PFSK-1 (cell line): ENCODE measurements at regions not wholly inside any gene's neighbourhood (a gene's known extent, or its start where the extent isn't known, plus 50 kb on each side); places are given as distances from the start of the nearest gene placed in this dataset.

ENCODE experiments used
- POLR2AphosphoS5 ChIP-seq: IDR thresholded peaks from 2 replicates; pipeline ENCODE4 v1.6.1; 2012; ENCODE audit warnings: low read depth, mild to moderate bottlenecking, control low read depth, low read length, moderate library complexity
- REST ChIP-seq, 2 experiments: IDR thresholded peaks; 2 replicates each; pipeline versions ENCODE4 v1.6.1 to v1.8.0; 2011 to 2012; ENCODE audit warnings: low read depth in 2 of 2, low read length in 2 of 2, control low read depth in 1 of 2, inconsistent platforms in 1 of 2, mild to moderate bottlenecking in 1 of 2, moderate library complexity in 1 of 2; ENCODE audit not compliant: insufficient read depth in 1 of 2
- TAF1 ChIP-seq: IDR thresholded peaks from 2 replicates; pipeline ENCODE4 v1.6.1; 2012; ENCODE audit warnings: low read length, control low read depth, borderline replicate concordance; ENCODE audit not compliant: insufficient read depth

DNA sequence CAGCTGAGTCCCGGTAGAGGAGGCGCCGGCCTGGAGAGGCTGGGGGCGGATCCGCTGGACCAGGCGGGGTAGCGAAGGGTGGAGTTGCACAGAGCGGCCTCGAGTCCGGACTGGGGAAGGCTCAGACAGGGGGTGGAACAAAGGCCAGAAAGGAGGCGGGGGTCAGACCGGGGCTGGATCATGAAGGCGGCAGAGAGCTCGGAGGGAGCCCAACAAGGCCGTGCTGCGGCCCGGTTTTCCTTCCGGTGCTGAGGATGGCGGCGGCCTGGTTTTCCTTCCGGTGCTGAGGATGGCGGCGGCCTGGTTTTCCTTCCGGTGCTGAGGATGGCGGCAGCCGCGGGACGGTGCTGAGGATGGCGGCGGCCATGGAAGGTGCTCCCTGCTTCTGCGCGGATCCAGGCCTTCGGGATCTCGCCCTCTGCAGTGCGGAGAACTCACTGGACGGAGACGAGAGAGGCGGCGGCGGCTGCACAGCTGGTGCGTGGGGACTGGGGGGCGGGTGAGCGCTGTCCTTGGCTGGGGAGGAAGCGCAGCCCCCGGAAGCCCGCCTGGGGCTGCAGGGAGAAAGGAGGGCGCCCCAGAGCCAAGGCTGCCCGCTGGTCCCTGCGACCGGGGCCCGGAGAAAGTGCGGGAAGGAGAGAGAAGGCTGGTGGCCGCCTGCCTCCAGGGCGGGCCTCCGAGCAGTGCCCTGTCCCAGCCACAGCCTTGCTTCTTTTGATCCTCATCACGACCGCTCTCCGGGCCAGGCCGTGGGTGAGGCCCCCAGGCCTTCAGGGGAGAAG, 350.4 kb upstream of the B3GAT1 start:
- no peak for TF ChIP-seq REST (IDR thresholded peaks at IDR 0.05; ENCODE audit: insufficient read depth in 1 of 2, low read depth in 2 of 2, low read length in 2 of 2)
- TF ChIP-seq POLR2AphosphoS5 = no peak
- TF ChIP-seq TAF1 = no peak
